GM21515 (cell line): ENCODE measurements at regions not wholly inside any gene's neighbourhood (a gene's known extent, or its start where the extent isn't known, plus 50 kb on each side); places are given as distances from the start of the nearest gene placed in this dataset.

Experiments used
- ATAC-seq: cut with Tn5 transposase; IDR thresholded peaks from one replicate; pipeline ENCODE4 v1.9.1; 2021; ENCODE audit not compliant: unreplicated experiment

GRCh38 chr12:124504273-124505000 lies 63.0 kb downstream of the NCOR2 start:
- no peak for ATAC-seq

GRCh38 chr12:124503305-124503704 lies 64.1 kb downstream of the NCOR2 start:
- ATAC-seq = no peak

- ATAC-seq = no peak
These were observed 65.0 kb downstream of the NCOR2 start for GRCh38 chr12:124502379-124502778.

GRCh38 chr12:124501827-124502226 lies 65.6 kb downstream of the NCOR2 start:
- ATAC-seq = no peak

GRCh38 chr12:124501112-124501561 lies 66.3 kb downstream of the NCOR2 start:
- no peak for ATAC-seq

- ATAC-seq = no peak
These were observed 67.5 kb downstream of the NCOR2 start for GRCh38 chr12:124499898-124500244.

- ATAC-seq = no peak
These were observed 68.1 kb downstream of the NCOR2 start for GRCh38 chr12:124499190-124499753.

GRCh38 chr12:124498275-124499189 lies 68.9 kb downstream of the NCOR2 start:
- ATAC-seq = no peak

- no peak for ATAC-seq
These were observed 69.8 kb downstream of the NCOR2 start for GRCh38 chr12:124497658-124498057.

- ATAC-seq = no peak
These were observed 70.4 kb downstream of the NCOR2 start for GRCh38 chr12:124497039-124497438.

- ATAC-seq = no peak
These were observed 70.8 kb downstream of the NCOR2 start for GRCh38 chr12:124496584-124496983.

GRCh38 chr12:124495194-124495983 lies 72.0 kb downstream of the NCOR2 start:
- ATAC-seq = no peak

- ATAC-seq = no peak
These were observed 72.7 kb downstream of the NCOR2 start for GRCh38 chr12:124494751-124495129.

- ATAC-seq = peak; percentile 83
These were observed 73.3 kb downstream of the NCOR2 start for GRCh38 chr12:124493809-124494750.

GRCh38 chr12:124492879-124493808 lies 74.3 kb downstream of the NCOR2 start:
- ATAC-seq = no peak

- no peak for ATAC-seq
These were observed 75.5 kb downstream of the NCOR2 start for GRCh38 chr12:124491856-124492420.

- ATAC-seq = no peak
These were observed 76.1 kb downstream of the NCOR2 start for GRCh38 chr12:124491310-124491709.

- no peak for ATAC-seq
These were observed 76.7 kb downstream of the NCOR2 start for GRCh38 chr12:124490584-124491305.
